Stimulated activated CD4-positive, alpha-beta T cell treated with anti-CD3 and anti-CD28 coated beads, TNF-alpha, amount 100 ng/mL, for 24 hours (primary cell): ENCODE measurements at regions not wholly inside any gene's neighbourhood (a gene's known extent, or its start where the extent isn't known, plus 50 kb on each side); places are given as distances from the start of the nearest gene placed in this dataset.
"Not testable (repeated sequence)": the region's sequence is repeated elsewhere in the genome, so short reads cannot be mapped to it uniquely, and the experiment has no call there.

Experiments used
- DNase-seq, 3 experiments: peaks; one replicate each; pipeline ENCODE4 v3.0.0-alpha.2; 2020; ENCODE audit warnings: low read depth in 3 of 3

DNA sequence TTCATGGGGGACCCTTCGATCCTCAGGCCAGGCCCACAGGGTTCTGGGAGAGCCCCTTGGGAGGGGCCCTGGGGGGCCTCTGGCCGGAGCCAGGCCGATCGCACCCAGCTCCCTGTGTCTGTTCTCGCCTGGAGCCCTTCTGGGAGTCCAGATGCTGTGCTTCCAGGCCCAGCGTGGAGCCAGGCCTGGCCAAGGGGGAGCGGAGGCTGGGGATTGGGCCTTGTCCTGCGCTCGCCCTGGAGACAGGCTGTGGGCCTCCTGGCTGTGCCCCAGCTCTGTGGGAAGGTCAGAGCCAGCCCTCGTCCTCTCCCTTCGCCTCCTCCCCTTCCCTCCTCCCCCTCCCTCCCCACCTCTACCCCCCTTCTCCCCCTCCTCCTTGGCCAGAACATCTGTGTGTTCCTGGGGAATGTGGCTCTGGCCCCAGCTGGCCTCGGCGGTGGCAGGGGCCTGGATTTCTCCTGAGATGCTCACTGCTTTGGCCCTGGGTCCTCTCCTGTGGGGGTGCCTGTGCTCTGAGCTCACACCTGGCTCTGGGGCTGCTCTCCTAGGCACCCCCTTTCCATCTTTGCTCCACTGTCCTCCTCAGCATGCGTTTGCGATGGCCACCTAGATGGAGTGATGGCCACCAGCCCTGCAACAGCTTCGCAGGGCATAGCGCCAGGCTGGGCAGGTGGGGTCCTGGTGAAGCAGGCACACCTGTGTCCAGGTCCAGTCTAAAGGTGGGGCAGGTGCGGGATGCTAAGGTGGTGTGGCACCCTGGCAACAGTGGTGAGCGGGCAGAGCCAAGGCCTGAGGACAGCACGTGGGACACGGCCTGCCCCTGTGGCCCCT lies 90.6 kb upstream of the CIBAR2 start:
- no peak for DNase-seq

GRCh38 chr16:85203462-85203813 lies 91.2 kb upstream of the CIBAR2 start:
- DNase-seq: no peak

- DNase-seq: no peak
Observed at GRCh38 chr16:85204242-85205010, 92.2 kb upstream of the CIBAR2 start.

GRCh38 chr16:85205257-85205656 lies 93.0 kb upstream of the CIBAR2 start:
- DNase-seq: not testable (repeated sequence)

DNA sequence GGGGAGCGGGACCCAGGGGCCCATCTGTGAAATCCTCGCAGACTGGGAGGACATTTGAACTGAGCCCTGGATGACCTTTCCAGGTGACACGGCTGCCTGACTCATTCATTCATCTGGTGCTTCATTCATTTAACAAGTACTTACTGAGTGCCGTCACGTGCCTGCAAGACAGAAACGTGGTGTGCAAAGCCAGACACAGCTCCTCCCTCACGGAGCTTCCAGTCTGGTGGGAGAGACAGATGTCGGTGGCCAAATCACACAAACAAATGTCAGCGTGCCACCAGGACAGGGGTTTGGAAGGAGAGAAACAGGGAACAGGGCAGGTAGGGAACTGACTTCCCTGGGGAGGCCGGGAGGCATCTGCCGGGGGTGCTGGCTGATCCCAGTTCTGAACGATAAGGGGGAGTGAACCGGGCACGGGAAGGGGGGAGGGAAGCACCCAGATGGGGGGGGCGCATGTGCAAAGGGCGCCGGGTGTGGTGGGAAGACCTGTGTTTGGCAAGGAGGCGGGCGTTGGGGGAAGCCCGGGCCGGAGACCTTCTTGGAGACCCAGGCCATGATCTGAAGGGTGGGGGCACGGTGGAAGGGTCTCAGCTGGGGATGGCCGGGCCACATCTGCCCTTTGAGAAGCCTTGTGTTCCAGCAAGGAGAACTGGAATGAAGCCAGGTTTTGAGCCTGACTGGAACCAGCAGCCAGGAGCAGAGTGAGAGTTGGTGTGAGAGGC lies 93.6 kb upstream of the CIBAR2 start:
- DNase-seq: no peak

GRCh38 chr16:85206472-85207356 lies 94.4 kb upstream of the CIBAR2 start:
- no peak for DNase-seq

DNA sequence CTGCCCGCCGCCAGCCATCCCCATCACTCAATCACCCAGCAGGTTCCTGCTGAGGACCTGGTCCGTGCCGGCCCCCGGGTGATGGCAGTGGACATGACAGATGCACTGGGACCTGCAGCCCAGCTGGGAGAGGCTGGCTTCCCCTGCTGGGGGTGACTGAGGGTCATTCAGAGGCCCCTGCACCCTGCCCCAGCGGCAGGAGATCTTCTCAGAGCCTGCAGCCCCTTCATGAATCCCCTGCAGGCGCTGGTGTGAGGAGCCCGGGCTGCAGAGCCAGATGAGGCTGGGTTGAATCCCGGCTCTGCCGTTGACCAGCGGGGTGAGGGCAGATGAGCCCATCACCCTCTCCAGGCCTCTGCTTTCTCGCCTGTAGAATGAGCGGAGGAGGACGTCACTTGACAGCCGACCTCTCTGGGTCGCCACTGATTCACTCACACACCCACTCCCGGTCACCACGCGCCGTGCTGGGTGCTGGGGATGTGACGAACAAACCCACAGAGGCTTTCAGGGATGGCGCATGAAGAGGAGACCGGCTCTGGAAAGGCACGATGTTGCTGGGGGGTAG lies 95.2 kb upstream of the CIBAR2 start:
- DNase-seq: no peak

- DNase-seq: no peak
Observed at GRCh38 chr16:85208181-85208580, 95.9 kb upstream of the CIBAR2 start.

- no peak for DNase-seq
Observed at GRCh38 chr16:85208643-85209520, 96.6 kb upstream of the CIBAR2 start.

GRCh38 chr16:85209526-85210121 lies 97.4 kb upstream of the CIBAR2 start:
- DNase-seq: no peak

DNA sequence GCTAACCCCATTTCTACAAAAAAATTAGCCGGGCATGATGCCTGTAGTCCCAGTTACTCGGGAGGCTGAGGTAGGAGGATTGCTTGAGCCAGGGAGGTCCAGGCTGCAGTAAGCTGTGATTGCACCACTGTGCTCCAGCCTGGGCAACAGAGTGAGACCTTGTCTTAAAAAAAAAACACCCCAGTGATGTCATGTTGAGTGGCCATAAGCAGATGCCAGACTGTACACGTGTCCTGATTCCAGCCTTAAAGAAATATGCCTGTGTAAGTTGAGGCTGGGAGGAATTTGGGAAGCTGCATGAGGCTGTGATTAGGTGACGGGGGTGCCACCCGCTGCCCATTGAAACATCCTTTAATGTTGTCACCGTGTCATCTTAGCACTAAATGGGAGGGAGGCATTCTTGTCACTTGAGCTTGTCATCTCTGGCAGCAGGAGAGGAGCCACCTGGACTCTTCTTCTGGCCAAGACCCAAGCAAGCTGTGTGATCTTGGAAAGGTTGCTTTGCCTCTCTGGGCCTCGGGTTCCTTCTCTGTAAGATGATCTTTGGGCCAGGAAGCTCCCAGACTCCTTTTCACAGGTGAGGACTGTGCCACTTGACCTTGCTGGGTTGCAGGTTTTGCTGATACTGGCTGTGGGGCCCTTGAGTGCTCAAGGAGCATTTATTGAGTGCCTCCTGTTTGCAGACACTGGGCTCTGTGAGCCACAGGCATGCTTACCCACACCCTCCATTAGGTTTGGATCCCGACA lies 98.3 kb upstream of the CIBAR2 start:
- no peak for DNase-seq

DNA sequence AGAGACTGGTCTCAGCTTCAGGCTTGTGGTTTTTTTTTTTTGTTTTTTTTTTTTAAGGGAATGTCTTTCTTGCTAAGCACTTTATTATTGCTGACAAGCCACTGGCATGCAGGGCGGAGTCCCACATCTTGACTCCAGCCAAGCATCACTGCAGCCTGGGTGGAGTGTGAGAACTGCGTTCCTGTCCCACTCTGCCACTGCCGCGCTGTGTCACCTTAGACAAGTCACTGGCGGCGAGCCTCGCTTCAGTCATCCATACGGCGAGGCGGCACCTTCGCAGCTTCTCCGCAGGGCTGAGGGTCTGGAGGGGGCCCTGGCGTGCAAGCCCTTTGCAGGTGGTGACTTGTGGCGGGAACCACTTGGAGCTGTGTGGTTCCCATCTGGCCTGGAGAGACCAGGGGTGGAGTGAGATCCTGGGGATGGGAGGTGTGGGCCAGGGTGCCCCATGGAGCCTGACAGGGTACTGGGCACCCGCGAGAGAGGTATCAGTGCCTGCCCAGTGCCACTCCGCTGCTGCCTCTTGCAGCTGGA lies 99.1 kb upstream of the CIBAR2 start:
- DNase-seq: no peak

DNA sequence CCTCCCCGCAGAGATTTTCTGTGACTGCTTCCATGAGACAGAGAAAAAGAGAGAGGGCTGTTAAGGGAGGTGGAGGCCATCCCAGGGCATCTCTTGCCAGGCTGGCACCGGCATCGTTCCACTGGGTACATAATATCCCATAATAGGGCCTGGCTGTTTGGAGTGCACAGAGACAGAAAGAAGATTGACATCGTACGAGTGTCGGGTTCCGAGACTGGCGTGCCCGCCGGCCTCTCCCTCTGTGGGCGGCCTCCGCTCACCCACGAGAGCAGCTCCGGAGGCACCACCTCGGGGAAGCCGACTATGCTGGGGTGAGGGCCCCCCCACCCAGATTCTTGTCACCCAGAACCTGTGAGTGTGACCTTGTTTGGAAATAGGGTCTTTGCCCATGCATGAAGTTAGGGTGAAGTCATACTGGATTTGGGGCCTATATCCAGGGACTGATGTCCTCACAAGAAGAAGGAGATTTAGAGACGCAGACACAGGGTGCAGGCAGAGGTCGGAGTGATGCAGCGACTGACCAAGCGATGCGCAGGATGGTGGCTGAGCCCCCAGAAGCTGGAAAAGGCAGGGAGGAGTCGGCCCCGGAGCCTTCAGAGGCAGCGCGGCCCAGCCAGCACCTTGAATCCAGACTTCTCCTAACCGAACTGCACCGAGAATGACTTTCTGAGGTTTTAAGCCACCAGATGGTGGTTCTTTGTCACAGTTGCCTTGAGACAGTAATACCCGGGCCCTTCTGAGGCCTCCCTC lies 101.8 kb upstream of the CIBAR2 start:
- no peak for DNase-seq

DNA sequence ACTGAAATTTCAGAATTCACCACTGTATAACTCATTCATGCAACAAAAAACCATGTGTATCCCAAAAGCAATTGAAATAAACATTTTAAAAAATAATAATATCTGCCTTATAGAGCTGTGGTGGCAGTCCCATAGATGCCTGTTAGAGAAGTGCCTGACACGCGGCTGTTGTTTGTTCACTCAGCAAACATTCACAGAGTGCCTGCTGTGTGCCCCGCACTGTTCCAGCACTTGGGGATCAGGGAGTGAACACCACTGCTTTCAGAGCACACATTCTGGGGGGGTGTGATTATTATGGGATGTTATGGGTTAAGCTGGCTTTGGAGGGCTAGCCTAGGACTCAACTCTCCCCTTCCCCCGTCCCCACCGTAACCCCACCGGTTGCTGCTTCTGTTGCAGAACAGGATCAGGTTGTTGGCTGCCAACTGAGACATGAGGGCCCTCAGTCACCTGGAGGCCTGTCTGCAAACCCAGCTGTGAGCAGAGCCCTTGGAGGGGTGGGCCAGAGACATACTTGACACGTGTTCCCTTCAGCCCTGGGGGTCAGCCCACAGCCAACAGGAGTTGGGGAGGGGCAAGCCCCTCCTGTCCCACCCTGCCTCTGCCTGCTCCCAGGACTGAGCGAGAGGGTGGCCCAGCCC lies 103.3 kb upstream of the CIBAR2 start:
- DNase-seq: no peak

- peak in 1 of 3 experiments; percentile 3 for DNase-seq
Observed at GRCh38 chr16:85216522-85217375, 104.5 kb upstream of the CIBAR2 start.

GRCh38 chr16:85220125-85220839 lies 108.0 kb upstream of the CIBAR2 start:
- no peak for DNase-seq
